Fibroblast of mammary gland (primary cell): ENCODE measurements at regions not wholly inside any gene's neighbourhood (a gene's known extent, or its start where the extent isn't known, plus 50 kb on each side); places are given as distances from the start of the nearest gene placed in this dataset.

Experiments used
- DNase-seq: peaks from one replicate; pipeline ENCODE4 v3.0.0-alpha.2; 2010; ENCODE audit warnings: low read depth
- H3K4me3 ChIP-seq: 2 replicates; pipeline ENCODE4 v1.5.1; 2011; ENCODE audit warnings: low read depth, mild to moderate bottlenecking, low read length, moderate library complexity; ENCODE audit not compliant: control insufficient read depth
- TF ChIP-seq, protein P1 (sequence below): conservative IDR thresholded peaks from 2 replicates; pipeline ENCODE4 v1.5.1; 2011; ENCODE audit warnings: low read depth, low read length, inconsistent platforms; ENCODE audit not compliant: control insufficient read depth, insufficient read depth

DNA sequence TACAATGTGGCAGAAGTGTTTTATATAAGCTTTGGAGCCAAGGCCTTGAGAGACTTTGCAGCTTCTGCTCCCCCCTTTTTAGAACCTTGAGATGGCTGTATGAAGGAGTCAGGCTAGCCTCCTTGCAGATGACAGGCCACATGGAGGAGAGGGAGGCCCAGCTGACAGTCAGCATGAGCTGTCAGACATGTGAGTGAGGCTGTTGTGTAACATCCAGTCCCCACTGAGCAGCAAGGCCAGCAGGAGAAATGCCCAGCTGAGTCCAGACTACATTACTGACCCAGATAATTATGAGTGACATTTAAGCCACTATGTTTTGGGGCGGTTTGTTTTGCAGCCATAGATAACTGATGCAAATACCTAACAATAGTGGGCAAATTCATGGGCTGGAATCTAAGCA lies 515.3 kb upstream of the ARX start:
- TF ChIP-seq, protein P1, sequence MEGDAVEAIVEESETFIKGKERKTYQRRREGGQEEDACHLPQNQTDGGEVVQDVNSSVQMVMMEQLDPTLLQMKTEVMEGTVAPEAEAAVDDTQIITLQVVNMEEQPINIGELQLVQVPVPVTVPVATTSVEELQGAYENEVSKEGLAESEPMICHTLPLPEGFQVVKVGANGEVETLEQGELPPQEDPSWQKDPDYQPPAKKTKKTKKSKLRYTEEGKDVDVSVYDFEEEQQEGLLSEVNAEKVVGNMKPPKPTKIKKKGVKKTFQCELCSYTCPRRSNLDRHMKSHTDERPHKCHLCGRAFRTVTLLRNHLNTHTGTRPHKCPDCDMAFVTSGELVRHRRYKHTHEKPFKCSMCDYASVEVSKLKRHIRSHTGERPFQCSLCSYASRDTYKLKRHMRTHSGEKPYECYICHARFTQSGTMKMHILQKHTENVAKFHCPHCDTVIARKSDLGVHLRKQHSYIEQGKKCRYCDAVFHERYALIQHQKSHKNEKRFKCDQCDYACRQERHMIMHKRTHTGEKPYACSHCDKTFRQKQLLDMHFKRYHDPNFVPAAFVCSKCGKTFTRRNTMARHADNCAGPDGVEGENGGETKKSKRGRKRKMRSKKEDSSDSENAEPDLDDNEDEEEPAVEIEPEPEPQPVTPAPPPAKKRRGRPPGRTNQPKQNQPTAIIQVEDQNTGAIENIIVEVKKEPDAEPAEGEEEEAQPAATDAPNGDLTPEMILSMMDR = no peak
- peak; percentile 44 for DNase-seq
- H3K4me3 ChIP-seq = no peak overlapping the region

DNA sequence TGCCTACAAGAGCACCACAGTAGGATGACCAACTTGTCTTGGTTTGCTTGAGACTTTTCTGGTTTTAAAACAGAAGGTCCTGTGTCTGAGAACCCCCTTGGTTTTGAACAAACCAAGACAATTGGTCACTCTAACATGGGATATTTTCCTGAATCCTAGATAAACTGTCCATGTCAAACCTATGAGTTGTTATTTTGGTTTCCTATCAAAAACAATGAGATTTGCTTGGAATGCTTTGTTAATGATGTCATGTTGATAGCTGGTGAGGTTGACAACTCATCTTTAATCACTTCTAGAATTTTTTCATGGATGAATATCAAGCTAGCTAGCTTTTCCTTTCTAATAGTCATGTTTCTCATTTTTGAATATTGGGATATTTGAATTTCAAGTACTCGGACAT lies 518.3 kb upstream of the ARX start:
- TF ChIP-seq, protein P1 = no peak
- no peak overlapping the region for H3K4me3 ChIP-seq
- peak; percentile 2 for DNase-seq

DNA sequence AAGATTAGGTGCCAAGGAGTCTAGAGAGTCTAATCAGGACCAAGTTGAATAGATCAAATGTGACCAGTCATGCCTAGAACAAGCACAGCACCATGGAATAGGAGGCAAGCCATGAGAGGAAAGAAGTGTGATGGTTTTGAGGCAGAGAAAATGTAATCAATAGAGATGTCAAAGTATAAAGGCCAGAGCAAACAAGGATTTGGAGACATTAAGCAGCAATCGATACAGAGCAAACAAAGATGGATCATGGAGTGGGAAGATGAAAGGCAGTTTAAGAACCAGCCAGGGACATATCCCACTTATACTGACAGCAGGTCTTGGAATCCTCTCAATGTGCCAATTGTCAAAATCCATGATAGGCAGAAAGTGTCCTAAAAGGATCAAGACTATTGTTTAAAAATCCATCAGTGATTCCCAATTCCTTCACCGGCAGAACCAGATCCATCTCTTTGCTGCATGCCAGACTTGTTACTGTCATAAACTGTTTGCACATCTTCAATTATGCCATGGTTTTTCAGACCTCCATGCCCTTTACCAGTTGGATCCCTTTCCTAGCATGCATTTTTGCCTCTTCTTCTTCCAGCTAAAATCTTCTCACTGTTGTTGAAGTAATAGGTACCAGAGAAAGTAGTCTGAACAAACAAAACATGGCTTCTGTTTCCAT lies 520.7 kb upstream of the ARX start:
- TF ChIP-seq, protein P1 = no peak
- no peak overlapping the region for H3K4me3 ChIP-seq
- no peak for DNase-seq

DNA sequence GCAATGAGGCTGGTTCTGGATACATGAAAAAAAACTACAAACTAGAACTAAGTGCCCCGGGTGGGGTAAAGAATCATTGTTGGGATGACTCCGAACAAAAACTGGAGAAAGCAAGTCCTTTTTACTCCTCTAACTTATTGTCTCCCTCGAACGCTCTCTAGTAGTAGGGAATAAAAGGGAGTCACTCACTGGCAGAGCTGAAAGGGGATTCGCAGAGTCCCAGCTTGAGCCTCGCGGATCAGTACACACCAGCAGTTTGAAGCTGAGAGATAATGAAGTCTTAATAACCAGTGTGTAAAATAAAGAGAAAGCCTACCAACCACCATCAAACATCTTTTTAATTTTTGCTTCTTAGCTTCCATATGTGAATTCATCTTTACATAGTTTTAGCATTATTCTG lies 521.9 kb upstream of the ARX start:
- no peak for DNase-seq
- TF ChIP-seq, protein P1 = no peak
- H3K4me3 ChIP-seq = no peak overlapping the region

DNA sequence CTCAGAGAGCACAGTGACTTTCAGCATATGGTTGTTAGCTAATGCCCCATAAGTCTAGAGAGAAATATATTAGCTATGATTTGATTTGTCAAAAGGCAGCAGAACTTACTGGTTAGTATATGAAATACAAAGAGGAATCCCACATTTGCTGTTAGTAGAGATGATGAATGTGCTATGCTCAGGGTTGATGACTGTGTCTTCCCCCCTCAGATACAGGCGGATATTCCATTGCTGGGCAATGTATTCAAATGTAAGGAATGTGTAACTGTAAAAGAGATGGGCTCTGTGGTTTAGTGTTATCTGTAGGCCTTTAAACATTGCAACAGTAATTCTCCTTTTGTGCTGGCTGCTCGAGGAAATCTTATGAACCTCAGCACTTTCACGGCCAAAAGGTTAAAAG lies 528.9 kb upstream of the ARX start:
- DNase-seq = peak; percentile 1
- TF ChIP-seq, protein P1 = no peak
- no peak overlapping the region for H3K4me3 ChIP-seq

DNA sequence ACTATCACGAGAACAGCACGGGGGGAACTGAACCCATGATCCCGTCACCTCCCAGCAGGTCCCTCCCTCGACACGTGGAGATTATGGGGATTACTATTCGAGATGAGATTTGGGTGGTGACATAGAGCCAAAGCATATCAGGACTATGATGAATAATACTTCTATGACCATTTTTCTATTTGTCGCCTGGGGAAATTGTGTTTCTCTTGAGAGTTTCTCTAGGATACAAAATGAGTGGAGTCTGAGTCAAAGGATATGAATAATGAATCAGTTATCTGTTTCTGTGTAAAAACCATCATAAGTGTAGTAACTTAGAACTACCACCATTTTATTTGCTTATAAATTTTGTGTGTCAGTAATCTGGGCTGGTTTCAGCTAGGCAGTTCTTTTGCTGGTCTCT lies 533.0 kb upstream of the ARX start:
- TF ChIP-seq, protein P1 = no peak
- DNase-seq = peak; percentile 0
- H3K4me3 ChIP-seq = no peak overlapping the region

DNA sequence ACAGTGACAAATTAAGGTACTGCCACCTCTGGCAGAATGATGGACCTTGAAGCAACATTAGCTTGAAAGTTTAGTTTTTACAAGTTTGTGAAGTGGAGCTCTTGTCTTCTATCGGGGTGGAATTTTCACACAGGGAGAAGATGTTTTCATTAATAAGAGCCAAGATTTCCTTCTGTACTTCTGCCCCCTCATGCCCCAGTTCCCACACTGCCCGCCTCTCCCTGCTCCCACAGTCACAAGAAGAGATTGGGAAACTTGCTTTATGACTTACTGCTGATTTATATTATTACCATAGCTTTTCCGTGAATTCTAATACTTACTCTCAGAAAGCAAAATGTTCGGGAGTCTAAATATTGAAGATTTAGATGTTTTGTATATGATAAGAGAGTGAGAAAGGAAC lies 539.8 kb upstream of the ARX start:
- DNase-seq = no peak
- TF ChIP-seq, protein P1 = no peak
- H3K4me3 ChIP-seq = no peak overlapping the region
